Ammon's horn (tissue), 1 donor: ENCODE measurements at regions not wholly inside any gene's neighbourhood (a gene's known extent, or its start where the extent isn't known, plus 50 kb on each side); places are given as distances from the start of the nearest gene placed in this dataset.

Experiments used
- DNase-seq: peaks from one replicate; pipeline ENCODE4 v3.0.0-alpha.2; 2016; ENCODE audit warnings: low spot score

- no peak for DNase-seq
Measured at GRCh38 chr1:109826446-109826845, 62.7 kb upstream of the EPS8L3 start.

- no peak for DNase-seq
Measured at GRCh38 chr1:109824349-109825115, 60.8 kb upstream of the EPS8L3 start.

- no peak for DNase-seq
Measured at GRCh38 chr1:109823543-109824348, 60.0 kb upstream of the EPS8L3 start.

GRCh38 chr1:109822749-109823542 lies 59.2 kb upstream of the EPS8L3 start:
- no peak for DNase-seq

GRCh38 chr1:109821831-109822745 lies 58.4 kb upstream of the EPS8L3 start:
- DNase-seq, result no peak

GRCh38 chr1:109821221-109821669 lies 57.5 kb upstream of the EPS8L3 start:
- DNase-seq, result no peak

GRCh38 chr1:109819906-109820305 lies 56.2 kb upstream of the EPS8L3 start:
- DNase-seq, result no peak

GRCh38 chr1:109818988-109819764 lies 55.5 kb upstream of the EPS8L3 start:
- DNase-seq, result no peak

GRCh38 chr1:109818271-109818987 lies 54.7 kb upstream of the EPS8L3 start:
- no peak for DNase-seq

- DNase-seq, result no peak
Measured at GRCh38 chr1:109817881-109818270, 54.2 kb upstream of the EPS8L3 start.

- no peak for DNase-seq
Measured at GRCh38 chr1:109816975-109817535, 53.3 kb upstream of the EPS8L3 start.

- DNase-seq, result no peak
Measured at GRCh38 chr1:109816175-109816811, 52.6 kb upstream of the EPS8L3 start.

GRCh38 chr1:109815809-109816174 lies 52.1 kb upstream of the EPS8L3 start:
- peak; percentile 48 for DNase-seq

GRCh38 chr1:109814993-109815786 lies 51.5 kb upstream of the EPS8L3 start:
- DNase-seq, result no peak

- peak; percentile 69 for DNase-seq
Measured at GRCh38 chr1:109814223-109814622, 50.5 kb upstream of the EPS8L3 start.
